ENCODE measurements at regions not wholly inside any gene's neighbourhood (a gene's known extent, or its start where the extent isn't known, plus 50 kb on each side); places are given as distances from the start of the nearest gene placed in this dataset.

- no peak for TF ChIP-seq ZNF462 (CRISPR knock-in tag; IDR thresholded peaks at IDR 0.05)
- no peak for TF ChIP-seq EZH2phosphoT487 (IDR thresholded peaks at IDR 0.05; ENCODE audit: unreplicated experiment)
- TF ChIP-seq CREB1 (CRISPR knock-in tag; IDR thresholded peaks at IDR 0.05; ENCODE audit: low read depth) = no peak
- TF ChIP-seq ETS1 (IDR thresholded peaks at IDR 0.05) = no peak
- no peak for TF ChIP-seq STAT1 (IDR thresholded peaks at IDR 0.05; ENCODE audit: unreplicated experiment)
Observed at GRCh38 chr5:114166081-114166480, 195.8 kb upstream of the KCNN2 start (continued).

- ATAC-seq = no peak
- Mint-ChIP-seq H3K4me3 (no peak overlapping the region), H3K27ac (no peak overlapping the region)
- TF ChIP-seq ETS1 (IDR thresholded peaks at IDR 0.05) (no peak), NANOG (IDR thresholded peaks at IDR 0.05; ENCODE audit: borderline replicate concordance) (no peak), ZNF114 (CRISPR knock-in tag; IDR thresholded peaks at IDR 0.05) (no peak), CTCF (conservative IDR thresholded peaks at IDR 0.05; ENCODE audit: low read depth in 2 of 2) (no peak), ZNF331 (CRISPR knock-in tag; IDR thresholded peaks at IDR 0.05; ENCODE audit: low read depth) (no peak), CREB1 (CRISPR knock-in tag; IDR thresholded peaks at IDR 0.05; ENCODE audit: low read depth) (no peak), REST (IDR thresholded peaks at IDR 0.05; ENCODE audit: unreplicated experiment) (no peak), EZH2phosphoT487 (IDR thresholded peaks at IDR 0.05; ENCODE audit: unreplicated experiment) (no peak), POLR2AphosphoS5 (IDR thresholded peaks at IDR 0.05; ENCODE audit: low read depth) (no peak)
Observed at GRCh38 chr5:114174131-114174530, 187.7 kb upstream of the KCNN2 start.

More at GRCh38 chr5:114174131-114174530, 187.7 kb upstream of the KCNN2 start:
- Mint-ChIP-seq H3K27me3 (ENCODE audit: insufficient read depth, low read depth, poor library complexity) (no peaks in the 10 kb centered on the region), H3K9me3 (peaks cover 12% of the 10 kb centered on the region), H3K36me3 (ENCODE audit: low read depth) (peaks cover 7% of the 10 kb centered on the region; the same call in 2 of the 3 replicates), H3K4me1 (peaks cover 6% of the 10 kb centered on the region; the same call in 2 of the 3 replicates)
- H3K4me1 ChIP-seq (ENCODE audit: insufficient read depth) = no peaks in the 10 kb centered on the region
- H3K9me2 ChIP-seq (ENCODE audit: insufficient read depth) = peaks cover 4% of the 10 kb centered on the region; the same call in 1 of the 2 replicates
- no peaks in the 10 kb centered on the region for H3K36me3 ChIP-seq (ENCODE audit: insufficient read depth)
- no peaks in the 10 kb centered on the region for H3K27me3 ChIP-seq (ENCODE audit: insufficient read depth)
- no peak overlapping the region for H3K27ac ChIP-seq (ENCODE audit: low read depth)
- H3K4me2 ChIP-seq = no peak overlapping the region
- DNase-seq (ENCODE audit: low spot score) = no peak
- H2AFZ ChIP-seq = no peak overlapping the region
- H3K79me2 ChIP-seq (replicated peaks; ENCODE audit: insufficient read depth) = no peaks in the 10 kb centered on the region
- H4K20me1 ChIP-seq (replicated peaks; ENCODE audit: insufficient read depth) = no peaks in the 10 kb centered on the region
- no peaks in the 10 kb centered on the region for H3F3A ChIP-seq (replicated peaks; ENCODE audit: low read depth)
- no peak overlapping the region for H3K4me3 ChIP-seq
